BJ (cell line): ENCODE measurements at regions not wholly inside any gene's neighbourhood (a gene's known extent, or its start where the extent isn't known, plus 50 kb on each side); places are given as distances from the start of the nearest gene placed in this dataset.
"Not testable (repeated sequence)": the region's sequence is repeated elsewhere in the genome, so short reads cannot be mapped to it uniquely, and the experiment has no call there.

Experiments used
- CTCF ChIA-PET: fragments of 350-600 bp; formaldehyde crosslinking; extraction: SDS; loops from one replicate; lab custom pipeline; 2021; ENCODE audit warnings: antibody characterized with exemption, inconsistent platforms; lab: Yijun Ruan, JAX
- POLR2A ChIA-PET: fragments of 300-600 bp; sonication (Branson Sonifier 250); formaldehyde crosslinking; extraction: SDS; loops from one replicate; lab custom pipeline; 2021; ENCODE audit warnings: antibody characterized with exemption; lab: Charles Lee
- DNase-seq: peaks from one replicate; pipeline ENCODE4 v3.0.0-alpha.2; 2011; ENCODE audit warnings: low read depth
- H3K27me3 ChIP-seq: 2 replicates; pipeline ENCODE4 v1.6.0; 2011; ENCODE audit warnings: low read length; ENCODE audit not compliant: control insufficient read depth, insufficient read depth
- H3K36me3 ChIP-seq: 2 replicates; pipeline ENCODE4 v1.5.1; 2011; ENCODE audit warnings: low read length; ENCODE audit not compliant: control insufficient read depth, insufficient read depth
- H3K4me3 ChIP-seq: 2 replicates; pipeline ENCODE4 v1.5.1; 2011; ENCODE audit warnings: low read depth, mild to moderate bottlenecking, control low read depth, low read length
- CTCF ChIP-seq: IDR thresholded peaks from 2 replicates; pipeline ENCODE4 v1.5.1; 2011; ENCODE audit warnings: low read depth, mild to moderate bottlenecking, control low read depth, inconsistent platforms, low read length, moderate library complexity; ENCODE audit not compliant: insufficient read depth

- no peak for DNase-seq
Measured at GRCh38 chr1:65079941-65080340, 68.1 kb upstream of the AK4 start.

GRCh38 chr1:65082346-65083040, 65.5 kb upstream of the AK4 start:
- H3K27me3 ChIP-seq: no peaks in the 10 kb centered on the region
- TF ChIP-seq CTCF: no peak
- H3K4me3 ChIP-seq: no peak overlapping the region
- no peaks in the 10 kb centered on the region for H3K36me3 ChIP-seq
- ChIA-PET POLR2A (no interaction called here), CTCF (interaction anchor here (0.7 kb wide), 1 partner anchor 14 kb away, joined by 3 read pairs; no protein-coding TSS in a partner anchor)
- no peak for DNase-seq

More at GRCh38 chr1:65079941-65080340, 68.1 kb upstream of the AK4 start:
- TF ChIP-seq CTCF: no peak
- Histone ChIP-seq H3K36me3 (no peaks in the 10 kb centered on the region), H3K4me3 (no peak overlapping the region), H3K27me3 (no peaks in the 10 kb centered on the region)
- ChIA-PET POLR2A (no interaction called here), CTCF (interaction anchor here (0.6 kb wide), 1 partner anchor 20 kb away, joined by 3 read pairs; no protein-coding TSS in a partner anchor)

- TF ChIP-seq CTCF: no peak
- H3K4me3 ChIP-seq: no peak overlapping the region
- H3K36me3 ChIP-seq: no peaks in the 10 kb centered on the region
- DNase-seq: no peak
- POLR2A ChIA-PET: no interaction called here
- no peaks in the 10 kb centered on the region for H3K27me3 ChIP-seq
- CTCF ChIA-PET: interaction anchor here (0.7 kb wide), 1 partner anchor 14 kb away, joined by 3 read pairs; no protein-coding TSS in a partner anchor
Measured at GRCh38 chr1:65083263-65083896, 64.6 kb upstream of the AK4 start.

GRCh38 chr1:65084066-65084465, 63.9 kb upstream of the AK4 start:
- POLR2A ChIA-PET: no interaction called here
- no peaks in the 10 kb centered on the region for H3K27me3 ChIP-seq
- no peak for DNase-seq
- TF ChIP-seq CTCF: no peak
- no peak overlapping the region for H3K4me3 ChIP-seq
- no peaks in the 10 kb centered on the region for H3K36me3 ChIP-seq
- CTCF ChIA-PET: interaction anchor here (1.1 kb wide), 1 partner anchor 18 kb away, joined by 3 read pairs; no protein-coding TSS in a partner anchor

GRCh38 chr1:65087519-65087918, 60.5 kb upstream of the AK4 start:
- H3K27me3 ChIP-seq, H3K4me3 ChIP-seq, DNase-seq, POLR2A ChIA-PET, H3K36me3 ChIP-seq: not testable (repeated sequence)
- CTCF ChIA-PET: interaction anchor here (1.1 kb wide), 1 partner anchor 13 kb away, joined by 7 read pairs; no protein-coding TSS in a partner anchor
